HUES64 (cell line): ENCODE measurements at regions not wholly inside any gene's neighbourhood (a gene's known extent, or its start where the extent isn't known, plus 50 kb on each side); places are given as distances from the start of the nearest gene placed in this dataset.

Source experiments
- H3K27ac ChIP-seq: 2 replicates; pipeline ENCODE4 v1.7.0; 2013; ENCODE audit warnings: low read depth, low read length, inconsistent platforms
- H3K27me3 ChIP-seq: 2 replicates; pipeline ENCODE4 v1.6.1; 2013; ENCODE audit warnings: mild to moderate bottlenecking, low read length; ENCODE audit not compliant: insufficient read depth
- H3K36me3 ChIP-seq: 2 replicates; pipeline ENCODE4 v1.6.1; 2013; ENCODE audit warnings: mild to moderate bottlenecking, low read length; ENCODE audit not compliant: insufficient read depth
- H3K4me1 ChIP-seq: 2 replicates; pipeline ENCODE4 v1.6.1; 2013; ENCODE audit warnings: mild to moderate bottlenecking, low read length, moderate library complexity; ENCODE audit not compliant: insufficient read depth
- H3K4me3 ChIP-seq: 2 replicates; pipeline ENCODE4 v1.5.1; 2013; ENCODE audit warnings: mild to moderate bottlenecking, low read length, moderate library complexity
- H3K9ac ChIP-seq: 2 replicates; pipeline ENCODE4 v1.6.1; 2013; ENCODE audit warnings: mild to moderate bottlenecking, low read depth, low read length
- H3K9me3 ChIP-seq: 2 replicates; pipeline ENCODE4 v1.6.1; 2013; ENCODE audit warnings: low read depth, low read length; ENCODE audit not compliant: insufficient read depth
- WGBS: fragments of 150-250, 120-280 bp; methylation state at CpG from one replicate; pipeline ENCODE4 v1.1.7; 2013; ENCODE audit warnings: missing lambda C conversion rate; 5-methylcytosine and 5-hydroxymethylcytosine counted together

- 94% methylated on average over 2 of the region's 2 CpGs for WGBS
- Histone ChIP-seq H3K4me1 (no peaks in the 10 kb centered on the region), H3K4me3 (no peak overlapping the region), H3K9me3 (no peaks in the 10 kb centered on the region), H3K27ac (no peak overlapping the region), H3K27me3 (no peaks in the 10 kb centered on the region), H3K9ac (no peak overlapping the region), H3K36me3 (no peaks in the 10 kb centered on the region)
Measured at GRCh38 chr4:130395871-130396270, 1299.9 kb downstream of the C4orf33 start.

- H3K4me1 ChIP-seq = no peaks in the 10 kb centered on the region
- WGBS = 62% methylated on average over 3 of the region's 3 CpGs
Measured at GRCh38 chr4:130403221-130403620, 1307.3 kb downstream of the C4orf33 start.

GRCh38 chr4:130416228-130416627 is 1320.3 kb downstream of the C4orf33 start:
- H3K36me3 ChIP-seq = no peaks in the 10 kb centered on the region
- H3K9me3 ChIP-seq = no peaks in the 10 kb centered on the region
- no peak overlapping the region for H3K4me3 ChIP-seq
- H3K27ac ChIP-seq = no peak overlapping the region
- no peaks in the 10 kb centered on the region for H3K27me3 ChIP-seq
- no peak overlapping the region for H3K9ac ChIP-seq
- WGBS = no CpG with 5 or more reads among the region's 1 CpG
- H3K4me1 ChIP-seq = no peaks in the 10 kb centered on the region

More at GRCh38 chr4:130403221-130403620, 1307.3 kb downstream of the C4orf33 start:
- Histone ChIP-seq H3K27me3 (no peaks in the 10 kb centered on the region), H3K9ac (no peak overlapping the region), H3K36me3 (no peaks in the 10 kb centered on the region), H3K27ac (no peak overlapping the region), H3K9me3 (no peaks in the 10 kb centered on the region), H3K4me3 (no peak overlapping the region)

GRCh38 chr4:130419211-130419975 is 1323.4 kb downstream of the C4orf33 start:
- 75% methylated on average over 3 of the region's 4 CpGs for WGBS
- H3K9ac ChIP-seq = no peak overlapping the region
- H3K4me1 ChIP-seq = no peaks in the 10 kb centered on the region
- H3K9me3 ChIP-seq = no peaks in the 10 kb centered on the region
- no peak overlapping the region for H3K27ac ChIP-seq
- H3K36me3 ChIP-seq = no peaks in the 10 kb centered on the region
- no peaks in the 10 kb centered on the region for H3K27me3 ChIP-seq
- H3K4me3 ChIP-seq = no peak overlapping the region

- Histone ChIP-seq H3K4me1 (no peaks in the 10 kb centered on the region), H3K9me3 (no peaks in the 10 kb centered on the region), H3K9ac (no peak overlapping the region), H3K4me3 (no peak overlapping the region), H3K27me3 (no peaks in the 10 kb centered on the region), H3K36me3 (no peaks in the 10 kb centered on the region), H3K27ac (no peak overlapping the region)
Measured at GRCh38 chr4:130422261-130422660, 1326.3 kb downstream of the C4orf33 start.

- Histone ChIP-seq H3K4me1 (no peaks in the 10 kb centered on the region), H3K9ac (no peak overlapping the region), H3K36me3 (no peaks in the 10 kb centered on the region), H3K9me3 (no peaks in the 10 kb centered on the region), H3K27ac (no peak overlapping the region), H3K27me3 (no peaks in the 10 kb centered on the region), H3K4me3 (no peak overlapping the region)
- 93% methylated on average over 2 of the region's 3 CpGs for WGBS
Measured at GRCh38 chr4:130424211-130424610, 1328.3 kb downstream of the C4orf33 start.

GRCh38 chr4:130432289-130432688 is 1336.3 kb downstream of the C4orf33 start:
- WGBS = 98% methylated on average over 4 of the region's 5 CpGs
- no peaks in the 10 kb centered on the region for H3K4me1 ChIP-seq
- H3K36me3 ChIP-seq = no peaks in the 10 kb centered on the region
- H3K4me3 ChIP-seq = no peak overlapping the region
- no peaks in the 10 kb centered on the region for H3K9me3 ChIP-seq
- no peaks in the 10 kb centered on the region for H3K27me3 ChIP-seq
- H3K9ac ChIP-seq = no peak overlapping the region
- H3K27ac ChIP-seq = no peak overlapping the region

- no peaks in the 10 kb centered on the region for H3K4me1 ChIP-seq
- no peaks in the 10 kb centered on the region for H3K36me3 ChIP-seq
- H3K9me3 ChIP-seq = peaks cover 2% of the 10 kb centered on the region; the same call in 1 of the 2 replicates
- no peaks in the 10 kb centered on the region for H3K27me3 ChIP-seq
- H3K27ac ChIP-seq = no peak overlapping the region
- H3K9ac ChIP-seq = no peak overlapping the region
- H3K4me3 ChIP-seq = no peak overlapping the region
Measured at GRCh38 chr4:130449741-130450140, 1353.8 kb downstream of the C4orf33 start.

GRCh38 chr4:130468340-130468739 is 1372.4 kb downstream of the C4orf33 start:
- 100% methylated on average over 1 of the region's 2 CpGs for WGBS
- no peaks in the 10 kb centered on the region for H3K4me1 ChIP-seq

GRCh38 chr4:130478406-130478805 is 1382.5 kb downstream of the C4orf33 start:
- no peaks in the 10 kb centered on the region for H3K4me1 ChIP-seq
- H3K9me3 ChIP-seq = no peaks in the 10 kb centered on the region
- no peaks in the 10 kb centered on the region for H3K27me3 ChIP-seq
- no peak overlapping the region for H3K27ac ChIP-seq
- no peaks in the 10 kb centered on the region for H3K36me3 ChIP-seq
- H3K4me3 ChIP-seq = no peak overlapping the region
- no peak overlapping the region for H3K9ac ChIP-seq
- WGBS = 85% methylated on average over 3 of the region's 3 CpGs

More at GRCh38 chr4:130468340-130468739, 1372.4 kb downstream of the C4orf33 start:
- H3K36me3 ChIP-seq = no peaks in the 10 kb centered on the region
- no peaks in the 10 kb centered on the region for H3K27me3 ChIP-seq
- H3K9me3 ChIP-seq = no peaks in the 10 kb centered on the region
- no peak overlapping the region for H3K4me3 ChIP-seq
- H3K9ac ChIP-seq = no peak overlapping the region
- no peak overlapping the region for H3K27ac ChIP-seq

GRCh38 chr4:130479020-130479419 is 1383.1 kb downstream of the C4orf33 start:
- no peak overlapping the region for H3K4me3 ChIP-seq
- no peaks in the 10 kb centered on the region for H3K36me3 ChIP-seq
- H3K9ac ChIP-seq = no peak overlapping the region
- H3K27me3 ChIP-seq = no peaks in the 10 kb centered on the region
- 100% methylated on average over 1 of the region's 1 CpG for WGBS
- no peak overlapping the region for H3K27ac ChIP-seq
- H3K9me3 ChIP-seq = no peaks in the 10 kb centered on the region
- no peaks in the 10 kb centered on the region for H3K4me1 ChIP-seq

- Histone ChIP-seq H3K4me1 (no peaks in the 10 kb centered on the region), H3K36me3 (no peaks in the 10 kb centered on the region), H3K4me3 (no peak overlapping the region), H3K27me3 (no peaks in the 10 kb centered on the region), H3K27ac (no peak overlapping the region), H3K9ac (no peak overlapping the region), H3K9me3 (no peaks in the 10 kb centered on the region)
- 93% methylated on average over 2 of the region's 2 CpGs for WGBS
Measured at GRCh38 chr4:130479674-130480073, 1383.7 kb downstream of the C4orf33 start.
